Smooth muscle cell of the brain vasculature (primary cell): ENCODE measurements at regions not wholly inside any gene's neighbourhood (a gene's known extent, or its start where the extent isn't known, plus 50 kb on each side); places are given as distances from the start of the nearest gene placed in this dataset.

ENCODE experiments used
- DNase-seq: peaks from one replicate; pipeline ENCODE4 v3.0.0-alpha.2; 2012; ENCODE audit warnings: low read depth, low spot score

DNA sequence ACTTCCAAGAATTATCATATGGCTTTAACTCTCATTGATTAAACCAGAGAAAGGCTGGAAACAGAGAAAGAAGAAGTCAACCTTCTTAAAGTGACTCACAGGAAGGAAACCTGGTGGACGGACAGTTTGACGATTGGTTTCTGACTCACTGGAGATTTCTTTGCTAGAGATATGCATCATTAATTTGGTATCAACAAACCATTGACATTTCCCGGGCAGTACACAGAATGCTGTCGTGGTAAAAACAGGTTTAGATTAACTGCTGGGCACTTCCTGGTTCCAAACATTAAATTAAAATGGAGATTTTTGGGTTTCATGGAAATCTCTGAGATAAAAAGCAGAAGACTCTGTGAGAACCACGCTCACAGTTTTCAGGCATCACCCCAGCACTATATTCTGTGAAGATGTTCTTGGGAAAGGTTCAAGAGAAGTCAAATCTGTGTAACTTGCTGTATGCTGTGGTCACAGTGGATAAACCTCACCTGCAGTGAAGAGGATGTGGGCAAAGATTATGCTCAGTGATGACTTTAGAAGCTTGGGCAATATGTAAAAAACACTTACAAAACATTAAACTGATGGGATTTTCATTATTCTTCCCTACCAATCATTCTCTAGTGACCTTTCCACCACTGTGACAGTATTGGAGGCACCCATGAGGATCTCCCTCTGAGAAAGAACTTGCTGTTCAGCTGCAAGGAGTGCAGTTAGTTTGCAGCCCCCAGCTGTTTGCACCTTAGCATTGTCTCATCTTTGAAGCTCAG is 61.1 kb upstream of the CD44 start:
- DNase-seq, result no peak

DNA sequence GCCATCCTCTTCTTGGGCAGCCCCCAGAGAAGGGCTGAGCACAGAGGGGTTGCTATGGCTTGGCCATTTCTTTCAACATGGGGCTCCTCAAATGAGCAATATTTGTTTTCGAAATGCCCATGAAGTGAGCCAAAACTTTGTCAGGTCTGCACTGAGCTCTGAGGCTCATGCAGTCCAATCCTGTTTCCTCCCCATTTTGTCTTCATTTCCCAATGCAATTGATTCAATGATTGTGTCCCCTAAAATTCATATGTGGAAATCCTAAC is 60.6 kb upstream of the CD44 start:
- no peak for DNase-seq

DNA sequence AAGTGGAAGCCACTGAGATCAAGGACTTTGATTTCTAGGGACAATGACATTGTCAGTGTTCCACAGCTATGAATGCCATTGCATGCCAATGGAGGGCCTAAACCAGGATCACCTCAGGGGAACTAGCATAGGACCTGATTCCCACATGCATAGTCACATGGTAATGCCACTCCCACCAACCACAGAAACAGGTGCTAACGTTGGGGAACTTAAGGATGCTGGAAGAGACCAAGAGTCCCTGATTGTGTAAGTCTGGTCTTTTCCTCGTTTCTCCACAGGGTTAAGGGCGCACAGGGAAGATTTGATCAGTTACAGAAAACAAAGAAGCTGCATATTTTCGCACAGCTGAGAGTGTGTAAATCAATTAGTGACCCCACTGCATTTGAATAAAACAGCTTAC is 59.4 kb upstream of the CD44 start:
- DNase-seq, result no peak

DNA sequence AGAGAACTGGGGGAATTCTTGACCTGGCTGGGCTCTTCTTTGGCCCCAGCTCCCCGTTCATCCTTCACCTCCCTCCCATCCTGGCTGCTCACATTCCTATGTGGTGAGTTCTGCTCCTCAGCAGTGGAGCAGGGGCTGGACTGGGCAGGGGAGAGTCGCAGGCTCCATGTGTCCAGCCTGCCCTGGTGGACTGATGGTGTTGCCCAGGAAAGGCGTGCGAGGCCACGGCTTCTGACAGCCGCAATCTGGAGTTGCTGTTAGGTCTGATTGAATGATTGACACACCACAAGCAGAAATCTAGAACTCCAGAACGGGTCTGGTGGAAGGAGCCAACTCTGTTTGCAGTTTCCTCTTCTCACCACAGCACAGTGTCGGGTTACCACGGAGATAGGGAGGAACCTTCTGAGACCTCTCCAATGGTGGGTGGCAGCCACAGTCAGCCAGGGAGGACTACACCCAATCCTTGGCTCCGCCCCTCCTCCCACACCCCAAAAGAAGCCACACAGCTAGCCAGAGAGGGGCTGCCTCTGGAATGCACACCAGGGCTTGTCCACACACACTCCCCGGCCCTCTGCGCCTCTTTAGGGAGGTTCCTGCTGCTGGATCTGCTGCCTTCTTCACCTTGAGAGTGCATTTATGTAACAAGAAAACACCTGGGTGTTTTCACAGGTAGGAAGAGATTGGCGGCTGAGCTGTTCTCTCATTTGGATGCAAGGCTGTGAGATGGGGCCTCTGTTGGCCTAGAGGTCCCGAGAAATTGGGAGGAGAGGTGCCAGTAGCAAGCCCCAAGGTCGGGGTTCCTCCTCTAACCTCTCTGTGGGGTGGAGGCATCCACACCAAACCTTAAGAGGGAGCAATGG is 56.4 kb upstream of the CD44 start:
- no peak for DNase-seq

DNA sequence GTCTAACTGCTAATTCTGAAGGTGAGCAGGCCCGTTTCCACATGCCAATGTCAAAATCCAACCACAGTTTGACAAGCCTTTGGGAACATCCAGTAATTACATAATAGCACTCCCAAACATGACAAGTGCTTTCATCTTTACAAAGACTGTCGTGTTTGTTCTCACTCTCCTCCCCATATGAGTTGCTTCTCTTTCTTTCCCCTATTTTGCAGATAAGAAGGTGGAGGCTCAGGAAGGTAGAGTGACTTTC is 55.9 kb upstream of the CD44 start:
- DNase-seq, result no peak

DNA sequence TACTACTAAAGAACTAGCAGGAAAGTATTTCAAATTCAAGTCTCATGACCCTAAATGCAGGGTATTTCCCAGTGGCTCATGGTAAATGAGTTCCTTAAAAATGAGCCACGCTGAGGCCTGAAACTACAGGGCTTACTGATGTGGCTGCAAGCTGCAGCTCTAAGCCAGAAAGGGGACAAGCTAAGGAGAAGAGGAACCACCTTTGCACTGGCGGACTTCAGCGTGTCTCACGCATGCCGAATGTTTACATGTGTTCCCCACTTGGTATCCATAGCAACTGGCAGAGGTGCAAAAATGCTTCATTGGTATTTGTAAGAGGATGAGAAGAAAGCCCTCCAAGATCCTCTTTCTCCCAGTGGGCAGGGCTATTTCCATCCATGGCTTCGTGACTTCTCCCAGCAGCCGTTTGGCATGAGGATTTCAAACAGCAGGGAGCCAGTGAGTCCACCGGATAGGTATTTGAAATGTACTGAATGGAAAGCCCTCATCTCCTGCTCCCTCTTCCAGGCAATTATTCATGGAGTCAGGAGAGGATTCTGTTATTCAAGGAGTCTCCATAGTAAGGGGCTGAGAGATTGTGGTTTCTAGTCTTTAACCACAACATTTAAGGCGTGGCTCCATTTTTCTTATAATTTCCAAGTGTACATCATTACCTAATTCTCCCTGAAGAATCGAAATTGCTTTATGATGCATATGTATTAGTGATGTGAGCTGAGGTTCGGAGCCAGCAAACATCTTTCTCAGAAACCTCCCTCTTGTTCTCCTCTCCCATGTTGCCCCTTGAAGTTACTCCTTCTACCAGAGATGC is 55.3 kb upstream of the CD44 start:
- DNase-seq, result peak; percentile 95

DNA sequence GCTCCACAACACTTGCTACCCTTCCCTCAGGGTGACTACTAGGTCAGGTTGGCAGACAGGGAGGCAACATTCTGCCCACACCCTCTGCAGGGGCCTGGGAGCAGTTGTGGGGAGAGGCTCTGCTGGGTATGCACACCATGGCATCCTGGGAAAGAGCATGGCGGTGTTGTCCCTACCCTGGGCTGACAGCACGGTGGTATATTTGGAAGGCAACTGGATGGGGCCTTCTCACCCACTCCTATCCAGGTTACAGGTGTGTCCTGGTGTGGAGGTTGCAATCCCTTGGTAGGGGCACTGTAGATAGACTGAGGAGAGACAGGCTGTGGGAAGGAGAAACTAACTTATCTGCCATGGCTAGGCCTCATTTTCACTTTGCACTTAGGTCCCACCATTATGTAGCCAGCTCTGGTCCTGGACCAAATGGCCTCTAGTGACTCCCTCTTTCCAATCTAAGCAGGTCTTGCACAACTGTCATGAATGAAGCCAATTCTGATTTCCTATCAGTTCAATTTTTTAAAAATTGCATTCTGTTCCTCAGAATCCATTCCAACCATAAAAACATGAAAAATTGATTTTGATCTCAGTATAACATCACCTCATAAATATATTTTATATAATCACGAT is 54.0 kb upstream of the CD44 start:
- no peak for DNase-seq

DNA sequence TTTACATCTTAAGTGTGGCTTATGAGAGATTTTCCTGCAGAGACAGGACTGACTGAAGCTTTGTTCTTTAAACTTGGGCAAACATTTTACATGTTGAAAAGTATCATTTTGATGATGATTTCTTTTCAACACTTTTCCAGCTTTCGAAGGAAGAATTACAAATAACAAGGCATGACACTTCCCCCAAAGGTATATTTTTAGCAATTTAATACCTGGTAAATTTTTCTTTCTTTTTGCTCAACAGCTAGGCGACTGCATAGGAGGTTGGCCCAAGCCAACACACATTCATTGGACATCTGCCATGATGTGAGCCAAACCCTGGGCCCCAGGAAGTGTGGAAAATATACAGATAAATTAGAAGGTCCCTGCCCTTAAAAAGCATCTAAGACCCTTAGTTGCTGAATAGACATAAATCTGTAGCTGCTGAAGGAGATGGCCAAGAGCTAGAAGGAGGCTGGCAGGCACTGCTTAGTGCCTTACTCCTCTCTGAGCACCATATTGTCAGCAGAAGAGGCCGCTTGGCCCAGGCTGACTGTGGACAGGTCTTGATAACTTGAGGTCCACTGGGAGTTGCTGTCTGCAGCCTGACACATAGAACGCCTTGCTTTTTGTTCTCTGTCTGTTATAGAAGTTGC is 53.3 kb upstream of the CD44 start:
- DNase-seq, result no peak

DNA sequence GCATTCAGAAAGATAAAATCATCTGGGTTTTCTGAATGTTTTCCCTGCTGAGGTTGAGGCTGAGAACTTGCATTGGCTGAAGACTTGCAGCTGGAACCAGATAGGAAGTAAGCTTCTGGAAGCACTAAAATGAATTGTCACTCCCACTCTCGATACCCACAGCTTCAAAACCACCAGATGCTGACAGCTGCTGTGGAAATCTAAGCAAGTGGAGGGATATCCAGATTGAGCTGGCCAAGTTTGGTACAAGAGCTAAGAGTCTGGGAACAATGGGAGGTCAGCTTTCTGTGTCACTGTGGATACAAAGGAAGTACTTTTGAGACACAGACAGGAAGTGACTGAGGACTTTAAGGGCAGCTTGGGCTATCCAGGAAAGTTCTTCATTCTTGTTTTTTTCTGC is 51.3 kb upstream of the CD44 start:
- DNase-seq, result no peak

DNA sequence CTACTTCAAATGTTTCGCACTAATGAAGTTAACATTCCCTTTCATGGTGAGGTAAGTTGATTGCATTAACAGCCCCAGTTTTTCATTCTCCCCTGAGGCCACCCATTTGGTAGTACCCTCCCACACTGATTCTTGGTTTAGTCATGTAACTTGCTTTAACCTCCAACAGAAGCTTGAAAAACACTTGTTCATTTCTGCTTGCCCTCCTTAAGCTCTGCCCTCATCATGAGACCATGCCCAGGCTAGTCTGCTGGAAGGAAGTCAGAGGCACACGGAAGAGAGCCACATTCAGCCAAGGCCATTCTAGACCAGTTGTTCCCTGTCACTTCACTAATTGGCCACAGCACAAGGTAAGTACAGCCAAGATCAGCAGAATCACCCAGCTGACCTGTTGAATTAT is 50.7 kb upstream of the CD44 start:
- no peak for DNase-seq

DNA sequence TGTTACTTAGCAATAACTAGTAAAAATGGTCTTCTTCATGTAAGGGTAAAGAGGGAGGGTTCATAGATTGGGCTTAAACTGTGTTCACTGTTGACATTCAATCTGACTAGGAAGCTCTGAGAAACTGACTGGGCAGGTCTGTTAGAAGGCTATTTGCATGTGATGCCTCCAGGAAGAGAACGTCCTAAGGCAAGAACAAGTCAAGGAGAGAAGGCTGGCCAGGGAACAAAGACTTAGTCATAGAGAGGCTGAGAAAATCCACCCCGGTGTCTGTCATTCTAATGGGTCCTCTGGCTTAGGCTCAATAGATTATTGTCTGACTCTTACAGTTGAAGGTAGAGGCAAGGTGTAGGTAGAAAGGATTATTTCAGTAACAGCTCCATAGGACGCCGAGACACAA is 50.3 kb upstream of the CD44 start:
- no peak for DNase-seq
